NB4 (cell line): ENCODE measurements at regions not wholly inside any gene's neighbourhood (a gene's known extent, or its start where the extent isn't known, plus 50 kb on each side); places are given as distances from the start of the nearest gene placed in this dataset.

Experiments used
- MYC ChIP-seq: IDR thresholded peaks from 2 replicates; pipeline ENCODE4 v1.6.1; 2011; ENCODE audit warnings: low read depth, low read length
- POLR2A ChIP-seq: IDR thresholded peaks from 2 replicates; pipeline ENCODE4 v1.6.1; 2011; ENCODE audit warnings: mild to moderate bottlenecking; ENCODE audit not compliant: insufficient read length; ENCODE audit errors: extremely low read depth
- TF ChIP-seq, protein P1 (sequence below): IDR thresholded peaks from one replicate; pipeline ENCODE4 v1.5.1; 2012; ENCODE audit warnings: low read depth, low read length

GRCh38 chr6:163706500-163707087 lies 292.1 kb downstream of the QKI start:
- TF ChIP-seq, protein P1, sequence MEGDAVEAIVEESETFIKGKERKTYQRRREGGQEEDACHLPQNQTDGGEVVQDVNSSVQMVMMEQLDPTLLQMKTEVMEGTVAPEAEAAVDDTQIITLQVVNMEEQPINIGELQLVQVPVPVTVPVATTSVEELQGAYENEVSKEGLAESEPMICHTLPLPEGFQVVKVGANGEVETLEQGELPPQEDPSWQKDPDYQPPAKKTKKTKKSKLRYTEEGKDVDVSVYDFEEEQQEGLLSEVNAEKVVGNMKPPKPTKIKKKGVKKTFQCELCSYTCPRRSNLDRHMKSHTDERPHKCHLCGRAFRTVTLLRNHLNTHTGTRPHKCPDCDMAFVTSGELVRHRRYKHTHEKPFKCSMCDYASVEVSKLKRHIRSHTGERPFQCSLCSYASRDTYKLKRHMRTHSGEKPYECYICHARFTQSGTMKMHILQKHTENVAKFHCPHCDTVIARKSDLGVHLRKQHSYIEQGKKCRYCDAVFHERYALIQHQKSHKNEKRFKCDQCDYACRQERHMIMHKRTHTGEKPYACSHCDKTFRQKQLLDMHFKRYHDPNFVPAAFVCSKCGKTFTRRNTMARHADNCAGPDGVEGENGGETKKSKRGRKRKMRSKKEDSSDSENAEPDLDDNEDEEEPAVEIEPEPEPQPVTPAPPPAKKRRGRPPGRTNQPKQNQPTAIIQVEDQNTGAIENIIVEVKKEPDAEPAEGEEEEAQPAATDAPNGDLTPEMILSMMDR, result no peak
- TF ChIP-seq POLR2A, result no peak
- TF ChIP-seq MYC, result no peak
